ENCODE measurements at regions not wholly inside any gene's neighbourhood (a gene's known extent, or its start where the extent isn't known, plus 50 kb on each side); places are given as distances from the start of the nearest gene placed in this dataset.

- TF ChIP-seq CTCF (conservative IDR thresholded peaks at IDR 0.05; ENCODE audit: low read depth, low read length) = no peak
- no peak overlapping the region for H3K4me3 ChIP-seq (ENCODE audit: low read depth, low read length)
- DNase-seq (ENCODE audit: low read depth) = no peak
Measured at GRCh38 chr3:23700616-23701015, 105.1 kb upstream of the UBE2E1 start.

- DNase-seq (ENCODE audit: low read depth) = no peak
- H3K4me3 ChIP-seq (ENCODE audit: low read depth, low read length) = no peak overlapping the region
- no peak for TF ChIP-seq CTCF (conservative IDR thresholded peaks at IDR 0.05; ENCODE audit: low read depth, low read length)
Measured at GRCh38 chr3:23701716-23702597, 103.8 kb upstream of the UBE2E1 start.

- H3K4me3 ChIP-seq (ENCODE audit: low read depth, low read length) = no peak overlapping the region
- TF ChIP-seq CTCF (conservative IDR thresholded peaks at IDR 0.05; ENCODE audit: low read depth, low read length) = no peak
- no peak for DNase-seq (ENCODE audit: low read depth)
Measured at GRCh38 chr3:23704298-23704697, 101.5 kb upstream of the UBE2E1 start.

- no peak for DNase-seq (ENCODE audit: low read depth)
- no peak overlapping the region for H3K4me3 ChIP-seq (ENCODE audit: low read depth, low read length)
- no peak for TF ChIP-seq CTCF (conservative IDR thresholded peaks at IDR 0.05; ENCODE audit: low read depth, low read length)
Measured at GRCh38 chr3:23706111-23706510, 99.6 kb upstream of the UBE2E1 start.

GRCh38 chr3:23709987-23710386 is 95.8 kb upstream of the UBE2E1 start:
- DNase-seq (ENCODE audit: low read depth) = no peak
- H3K4me3 ChIP-seq (ENCODE audit: low read depth, low read length) = no peak overlapping the region
- no peak for TF ChIP-seq CTCF (conservative IDR thresholded peaks at IDR 0.05; ENCODE audit: low read depth, low read length)

- no peak overlapping the region for H3K4me3 ChIP-seq (ENCODE audit: low read depth, low read length)
- no peak for TF ChIP-seq CTCF (conservative IDR thresholded peaks at IDR 0.05; ENCODE audit: low read depth, low read length)
- DNase-seq (ENCODE audit: low read depth) = peak; percentile 92
Measured at GRCh38 chr3:23710555-23710954, 95.2 kb upstream of the UBE2E1 start.
